BJ (cell line): ENCODE measurements at regions not wholly inside any gene's neighbourhood (a gene's known extent, or its start where the extent isn't known, plus 50 kb on each side); places are given as distances from the start of the nearest gene placed in this dataset.

Experiments used
- CTCF ChIA-PET: fragments of 350-600 bp; formaldehyde crosslinking; extraction: SDS; loops from one replicate; lab custom pipeline; 2021; ENCODE audit warnings: antibody characterized with exemption, inconsistent platforms; lab: Yijun Ruan, JAX
- POLR2A ChIA-PET: fragments of 300-600 bp; sonication (Branson Sonifier 250); formaldehyde crosslinking; extraction: SDS; loops from one replicate; lab custom pipeline; 2021; ENCODE audit warnings: antibody characterized with exemption; lab: Charles Lee
- DNase-seq: peaks from one replicate; pipeline ENCODE4 v3.0.0-alpha.2; 2011; ENCODE audit warnings: low read depth
- H3K27me3 ChIP-seq: 2 replicates; pipeline ENCODE4 v1.6.0; 2011; ENCODE audit warnings: low read length; ENCODE audit not compliant: control insufficient read depth, insufficient read depth
- H3K36me3 ChIP-seq: 2 replicates; pipeline ENCODE4 v1.5.1; 2011; ENCODE audit warnings: low read length; ENCODE audit not compliant: control insufficient read depth, insufficient read depth
- H3K4me3 ChIP-seq: 2 replicates; pipeline ENCODE4 v1.5.1; 2011; ENCODE audit warnings: low read depth, mild to moderate bottlenecking, control low read depth, low read length
- TF ChIP-seq, protein P1 (sequence below): IDR thresholded peaks from 2 replicates; pipeline ENCODE4 v1.5.1; 2011; ENCODE audit warnings: low read depth, mild to moderate bottlenecking, control low read depth, inconsistent platforms, low read length, moderate library complexity; ENCODE audit not compliant: insufficient read depth

DNA sequence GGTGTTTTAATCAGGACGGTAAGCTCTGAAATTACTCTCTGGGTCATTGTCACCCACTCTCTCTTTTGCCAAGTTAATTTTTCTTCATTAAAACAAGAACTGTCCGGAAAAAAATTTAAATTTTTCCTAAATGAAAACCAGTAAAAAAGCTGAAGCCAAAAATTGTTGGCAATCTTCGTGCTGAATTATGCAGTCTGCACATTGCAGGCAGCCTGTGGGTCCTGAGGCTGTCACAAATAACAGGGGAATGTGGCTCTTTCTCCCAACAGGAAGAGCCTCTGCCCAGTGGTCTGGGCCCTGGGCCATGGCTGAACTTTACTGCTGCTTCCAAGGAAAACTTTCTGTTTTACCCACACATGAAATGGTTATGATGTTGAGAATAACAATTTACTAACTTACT is 153.9 kb upstream of the SPAG17 start:
- no peak for DNase-seq
- no peaks in the 10 kb centered on the region for H3K27me3 ChIP-seq
- TF ChIP-seq, protein P1, sequence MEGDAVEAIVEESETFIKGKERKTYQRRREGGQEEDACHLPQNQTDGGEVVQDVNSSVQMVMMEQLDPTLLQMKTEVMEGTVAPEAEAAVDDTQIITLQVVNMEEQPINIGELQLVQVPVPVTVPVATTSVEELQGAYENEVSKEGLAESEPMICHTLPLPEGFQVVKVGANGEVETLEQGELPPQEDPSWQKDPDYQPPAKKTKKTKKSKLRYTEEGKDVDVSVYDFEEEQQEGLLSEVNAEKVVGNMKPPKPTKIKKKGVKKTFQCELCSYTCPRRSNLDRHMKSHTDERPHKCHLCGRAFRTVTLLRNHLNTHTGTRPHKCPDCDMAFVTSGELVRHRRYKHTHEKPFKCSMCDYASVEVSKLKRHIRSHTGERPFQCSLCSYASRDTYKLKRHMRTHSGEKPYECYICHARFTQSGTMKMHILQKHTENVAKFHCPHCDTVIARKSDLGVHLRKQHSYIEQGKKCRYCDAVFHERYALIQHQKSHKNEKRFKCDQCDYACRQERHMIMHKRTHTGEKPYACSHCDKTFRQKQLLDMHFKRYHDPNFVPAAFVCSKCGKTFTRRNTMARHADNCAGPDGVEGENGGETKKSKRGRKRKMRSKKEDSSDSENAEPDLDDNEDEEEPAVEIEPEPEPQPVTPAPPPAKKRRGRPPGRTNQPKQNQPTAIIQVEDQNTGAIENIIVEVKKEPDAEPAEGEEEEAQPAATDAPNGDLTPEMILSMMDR, result no peak
- ChIA-PET POLR2A (no interaction called here), CTCF (interaction anchor here (0.6 kb wide), 1 partner anchor 126 kb away, joined by 3 read pairs; no protein-coding TSS in a partner anchor)
- no peaks in the 10 kb centered on the region for H3K36me3 ChIP-seq
- no peak overlapping the region for H3K4me3 ChIP-seq

DNA sequence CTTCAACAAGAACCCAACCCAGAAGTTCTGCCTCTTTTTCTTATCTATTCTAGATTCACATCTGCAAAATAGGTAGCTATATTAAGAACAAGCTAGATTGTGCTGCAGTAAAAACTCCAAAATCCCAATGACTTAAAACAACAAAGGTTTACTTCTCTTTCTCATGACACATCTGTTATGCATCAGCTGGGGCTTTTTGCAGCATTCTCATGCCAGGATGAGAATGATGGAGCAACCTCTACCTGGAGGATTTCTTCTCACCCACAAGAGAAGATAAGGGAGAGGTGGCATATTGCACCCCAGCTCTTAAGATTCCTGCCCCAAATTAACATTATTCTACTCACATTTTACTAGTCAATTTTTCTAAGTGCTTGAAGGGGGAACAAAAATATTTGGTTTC is 152.3 kb upstream of the SPAG17 start:
- TF ChIP-seq, protein P1, result no peak
- ChIA-PET CTCF (interaction anchor here (1.0 kb wide), 1 partner anchor 9 kb away, joined by 3 read pairs; no protein-coding TSS in a partner anchor), POLR2A (no interaction called here)
- Histone ChIP-seq H3K27me3 (no peaks in the 10 kb centered on the region), H3K36me3 (no peaks in the 10 kb centered on the region), H3K4me3 (no peak overlapping the region)
- no peak for DNase-seq

DNA sequence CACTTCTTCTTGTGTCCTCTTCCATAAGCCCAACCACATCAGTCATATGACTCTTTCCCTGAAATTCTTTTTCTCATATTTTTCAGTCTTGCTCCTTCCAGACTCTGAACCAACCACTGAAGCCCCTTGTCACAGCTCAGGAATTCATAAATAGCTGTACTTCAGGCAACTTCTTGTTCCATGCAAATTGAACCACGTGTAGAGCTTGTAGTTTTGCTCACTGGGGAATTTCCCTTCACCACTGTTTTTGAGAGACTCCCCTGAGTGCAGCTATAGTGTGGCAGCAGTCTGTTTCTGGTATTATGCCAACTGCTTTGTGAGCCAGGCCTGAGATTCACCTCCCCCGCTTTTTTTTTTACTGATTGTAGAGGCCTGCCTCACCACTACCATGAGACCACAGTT is 150.3 kb upstream of the SPAG17 start:
- Histone ChIP-seq H3K4me3 (no peak overlapping the region), H3K27me3 (no peaks in the 10 kb centered on the region), H3K36me3 (no peaks in the 10 kb centered on the region)
- ChIA-PET CTCF (no interaction called here), POLR2A (no interaction called here)
- TF ChIP-seq, protein P1, result no peak
- peak; percentile 31 for DNase-seq

DNA sequence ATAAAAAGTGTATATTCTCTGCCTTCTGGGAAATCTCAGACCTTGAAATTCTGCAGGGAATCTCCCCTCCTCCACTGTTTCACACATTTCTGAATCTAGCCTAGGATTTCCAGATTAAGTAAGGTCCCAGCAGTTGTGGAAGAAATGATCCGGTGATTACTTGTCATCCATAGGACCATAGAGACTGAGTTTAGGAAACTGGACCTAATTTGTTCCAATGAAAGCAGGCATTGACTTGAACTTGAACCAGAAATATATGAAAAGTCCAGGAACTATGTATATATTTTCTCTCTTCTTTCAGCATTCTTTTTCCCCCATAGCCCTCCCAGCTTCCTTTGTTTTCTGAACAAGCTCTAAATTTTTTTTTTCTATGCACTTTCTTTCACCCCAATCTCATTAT is 149.5 kb upstream of the SPAG17 start:
- H3K27me3 ChIP-seq, result no peaks in the 10 kb centered on the region
- no peak for DNase-seq
- TF ChIP-seq, protein P1, result no peak
- POLR2A ChIA-PET, result no interaction called here
- no peaks in the 10 kb centered on the region for H3K36me3 ChIP-seq
- CTCF ChIA-PET, result no interaction called here
- no peak overlapping the region for H3K4me3 ChIP-seq

DNA sequence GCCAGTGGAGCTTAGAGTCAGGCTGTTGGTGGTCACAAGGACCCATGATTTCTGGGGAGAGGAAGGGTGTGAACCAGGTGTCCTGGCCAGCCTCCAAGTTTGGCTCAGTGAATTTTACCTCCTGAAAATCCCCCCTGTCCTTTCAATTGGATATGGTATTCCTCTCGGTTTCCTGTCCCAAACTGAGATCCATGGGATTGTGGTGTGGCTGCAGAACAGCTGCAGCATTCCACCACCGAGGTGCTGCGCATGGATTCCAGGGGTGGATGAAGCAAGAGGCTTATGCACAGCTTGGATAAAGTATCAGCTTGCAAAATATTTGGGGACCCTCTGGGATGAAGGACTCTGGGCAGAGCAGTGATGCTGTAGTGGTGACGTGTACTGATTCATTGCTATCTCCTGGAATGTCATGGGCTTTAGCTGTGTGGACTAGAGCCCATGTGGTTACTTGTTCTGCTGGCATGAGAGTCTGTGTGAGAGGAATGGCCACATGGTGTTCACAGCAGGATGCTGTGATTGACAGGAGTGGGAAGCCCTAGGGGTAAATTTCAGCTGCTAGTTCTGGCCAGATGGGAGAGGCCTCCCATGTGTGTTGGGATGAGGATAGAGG is 148.7 kb upstream of the SPAG17 start:
- TF ChIP-seq, protein P1, result no peak
- Histone ChIP-seq H3K36me3 (no peaks in the 10 kb centered on the region), H3K27me3 (no peaks in the 10 kb centered on the region), H3K4me3 (no peak overlapping the region)
- POLR2A ChIA-PET, result no interaction called here
- no peak for DNase-seq
- CTCF ChIA-PET, result no interaction called here
